Left lobe of liver (tissue), 2 donors: ENCODE measurements at regions not wholly inside any gene's neighbourhood (a gene's known extent, or its start where the extent isn't known, plus 50 kb on each side); places are given as distances from the start of the nearest gene placed in this dataset.

ENCODE experiments used
- ATAC-seq: fragments of 200-7000 bp; cut with Tn5 transposase; one replicate; pipeline ENCODE4 v1.9.1; 2020; ENCODE audit warnings: mild to moderate bottlenecking, moderate library complexity
- DNase-seq: peaks from one replicate; pipeline ENCODE4 v3.0.0-alpha.2; 2020; ENCODE audit warnings: low spot score
- donor health status: DM: no; HTN: no; CAD: no; lungs with moderate emphysema.
- donor health status: DM: no; HTN: yes; CAD: no.

DNA sequence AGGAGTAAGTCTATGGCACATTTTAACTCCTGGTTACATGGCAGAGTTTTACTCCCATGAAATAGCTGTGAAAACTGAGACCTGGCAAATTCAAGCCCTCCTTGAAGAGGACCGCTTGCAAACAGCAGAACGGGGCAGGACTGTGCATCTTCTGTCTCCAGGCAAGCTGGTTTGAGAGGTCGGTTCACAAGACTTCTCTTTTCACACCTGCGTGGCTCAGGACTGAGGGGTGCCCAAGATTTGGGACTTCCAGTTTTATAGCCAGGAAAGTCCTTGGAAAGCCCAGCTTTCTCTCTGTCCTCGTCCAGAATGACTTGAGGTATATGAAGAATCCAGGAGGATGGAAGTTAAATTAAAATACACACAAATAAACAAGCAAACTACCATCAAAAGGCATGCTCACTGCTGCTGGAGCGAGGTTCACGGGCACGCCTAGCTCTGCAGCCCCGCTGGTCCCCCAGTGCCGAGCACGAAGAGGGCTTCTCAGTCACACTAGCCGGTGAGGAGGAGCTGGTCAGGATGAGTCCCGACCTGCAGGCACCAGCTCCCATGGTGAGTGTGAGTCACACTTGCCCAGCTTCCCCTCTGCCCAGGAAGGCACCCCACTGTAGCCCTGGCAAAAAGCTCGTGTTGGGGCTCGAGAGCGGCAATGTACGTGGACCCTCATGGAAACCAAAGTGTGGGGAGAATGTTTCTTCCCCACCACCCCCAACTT lies 1382.4 kb downstream of the BRD1 start:
- DNase-seq: no peak
- no peak for ATAC-seq

GRCh38 chr22:48444320-48445112 lies 1383.2 kb downstream of the BRD1 start:
- no peak for DNase-seq
- no peak for ATAC-seq

DNA sequence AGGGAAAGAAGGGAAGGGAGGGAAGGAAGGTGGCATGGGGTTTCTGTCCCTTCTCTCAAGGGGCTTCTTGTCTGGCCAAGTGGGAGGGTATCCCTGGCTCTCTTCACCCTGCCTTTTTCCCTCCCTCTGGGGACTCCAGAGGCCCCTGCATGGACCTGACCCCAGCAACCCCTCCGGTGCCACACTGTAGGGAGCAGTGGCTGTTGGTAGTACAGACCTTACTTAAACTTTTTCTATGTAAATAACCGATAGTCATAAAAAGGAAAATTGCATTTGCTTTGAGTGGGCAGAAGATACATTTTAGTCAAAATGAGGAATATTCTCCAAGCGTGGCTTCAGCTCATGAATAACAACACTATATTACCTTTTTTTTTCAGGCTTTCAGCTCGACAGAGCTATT lies 1384.0 kb downstream of the BRD1 start:
- DNase-seq (no peak), ATAC-seq (no peak)

DNA sequence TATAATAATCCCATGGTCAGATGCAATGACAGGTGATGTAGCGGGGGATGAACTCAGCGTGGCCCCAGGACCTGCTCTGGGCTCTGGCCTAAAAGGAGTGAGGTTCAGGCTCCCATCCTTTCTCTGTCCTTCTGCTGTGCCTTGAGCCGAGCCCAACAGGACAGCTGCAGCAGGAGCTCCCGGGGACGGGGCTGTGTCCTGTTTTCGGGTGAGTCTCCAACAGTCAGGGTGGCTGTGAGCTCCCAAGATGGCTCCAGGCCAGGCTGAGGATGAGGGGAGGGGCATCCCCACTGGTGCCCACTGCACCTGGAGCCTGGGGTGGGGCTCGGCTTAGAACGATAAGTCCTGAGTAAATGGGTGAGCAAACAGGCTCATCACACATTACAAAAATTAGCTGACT lies 1385.0 kb downstream of the BRD1 start:
- ATAC-seq (no peak), DNase-seq (no peak)

GRCh38 chr22:48441553-48441850 lies 1386.2 kb downstream of the BRD1 start:
- ATAC-seq (no peak), DNase-seq (no peak)

DNA sequence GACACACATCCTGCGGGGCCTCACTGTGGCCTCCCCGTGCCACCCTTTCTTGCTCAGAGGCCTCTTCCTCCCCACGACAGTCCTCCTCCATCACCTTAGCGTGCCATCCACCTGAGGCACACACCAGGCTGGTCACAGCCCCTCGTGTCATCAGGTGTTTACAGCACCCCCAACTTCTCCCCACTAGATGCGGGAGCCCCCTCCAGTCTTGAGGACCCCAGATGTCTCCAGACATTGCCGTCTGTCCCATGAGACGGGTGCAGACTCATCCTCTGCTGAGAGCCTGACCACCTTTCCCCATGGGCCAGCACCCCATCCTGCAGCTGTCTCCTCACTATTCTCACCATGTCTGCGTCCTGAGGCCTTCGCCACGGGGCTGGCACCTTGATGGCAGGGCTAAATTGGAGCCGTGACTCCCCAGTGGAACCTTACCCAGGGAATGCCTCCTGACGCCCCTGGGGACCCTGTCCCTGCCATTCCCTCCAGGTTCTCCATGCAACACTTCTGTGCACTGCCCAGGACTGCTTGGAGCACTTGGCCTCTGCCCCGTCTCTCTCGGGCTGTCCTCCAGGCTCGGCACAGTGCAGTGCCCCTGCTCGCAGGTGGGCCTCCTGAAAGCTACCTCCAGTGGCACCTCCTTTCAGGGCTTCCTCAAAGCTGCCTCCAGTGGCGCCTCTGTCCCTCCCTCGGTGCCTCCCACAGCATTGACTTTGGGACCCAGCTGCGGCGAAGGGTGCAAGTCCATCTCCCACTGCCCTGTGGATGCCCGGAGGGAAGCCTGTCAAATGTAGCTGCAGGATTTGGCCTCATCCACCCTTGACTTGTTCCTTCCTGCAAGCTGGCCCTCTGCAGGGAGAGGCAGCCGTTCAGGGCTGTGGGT lies 1386.8 kb downstream of the BRD1 start:
- DNase-seq (no peak), ATAC-seq (no peak)

DNA sequence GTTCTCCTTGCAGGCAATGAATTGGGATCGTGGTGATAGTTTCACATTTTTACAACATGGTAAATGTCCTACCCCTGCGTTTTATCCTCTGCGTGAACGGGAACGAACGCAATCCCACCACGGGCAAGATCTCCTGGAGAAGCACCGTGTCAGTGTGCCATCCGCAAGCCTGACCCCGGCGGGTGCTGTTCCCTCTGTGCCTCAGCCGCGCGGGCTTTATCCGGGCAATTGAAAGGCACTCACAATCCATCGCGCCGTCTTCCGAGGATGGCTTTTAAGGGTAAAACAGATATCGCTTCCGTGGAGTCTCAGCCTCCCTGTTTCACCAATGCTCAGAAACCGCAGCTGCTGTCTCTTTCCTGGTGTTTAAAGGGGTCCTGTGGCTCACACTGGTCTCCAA lies 1387.5 kb downstream of the BRD1 start:
- DNase-seq (no peak), ATAC-seq (no peak)

GRCh38 chr22:48439560-48440135 lies 1388.0 kb downstream of the BRD1 start:
- DNase-seq: no peak
- no peak for ATAC-seq

- DNase-seq: no peak
- ATAC-seq: no peak
Observed at GRCh38 chr22:48438800-48439559, 1388.7 kb downstream of the BRD1 start.

DNA sequence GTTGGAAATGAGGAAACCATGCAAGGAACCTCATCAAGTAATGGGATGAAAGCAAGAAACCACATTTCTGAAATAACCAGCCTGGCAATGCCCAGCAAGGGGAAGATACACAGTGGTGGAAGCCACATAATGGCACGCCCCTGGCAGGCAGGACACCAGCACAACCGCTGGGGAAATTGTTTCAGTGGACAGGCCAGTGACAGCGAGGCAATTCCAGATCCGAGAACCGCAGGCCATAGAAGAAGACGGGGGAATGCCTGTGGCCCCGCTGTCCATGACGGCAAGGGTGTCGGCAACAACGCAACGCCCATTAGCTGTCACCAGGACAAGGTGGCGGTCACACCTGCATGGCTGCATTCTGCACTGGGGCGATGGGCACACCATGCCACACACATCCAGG lies 1389.6 kb downstream of the BRD1 start:
- DNase-seq: no peak

GRCh38 chr22:48436201-48436931 lies 1391.3 kb downstream of the BRD1 start:
- ATAC-seq (no peak), DNase-seq (no peak)

More for the DNA sequence above, 1389.6 kb downstream of the BRD1 start:
- ATAC-seq: no peak

GRCh38 chr22:48434868-48435250 lies 1392.8 kb downstream of the BRD1 start:
- DNase-seq (no peak), ATAC-seq (no peak)

DNA sequence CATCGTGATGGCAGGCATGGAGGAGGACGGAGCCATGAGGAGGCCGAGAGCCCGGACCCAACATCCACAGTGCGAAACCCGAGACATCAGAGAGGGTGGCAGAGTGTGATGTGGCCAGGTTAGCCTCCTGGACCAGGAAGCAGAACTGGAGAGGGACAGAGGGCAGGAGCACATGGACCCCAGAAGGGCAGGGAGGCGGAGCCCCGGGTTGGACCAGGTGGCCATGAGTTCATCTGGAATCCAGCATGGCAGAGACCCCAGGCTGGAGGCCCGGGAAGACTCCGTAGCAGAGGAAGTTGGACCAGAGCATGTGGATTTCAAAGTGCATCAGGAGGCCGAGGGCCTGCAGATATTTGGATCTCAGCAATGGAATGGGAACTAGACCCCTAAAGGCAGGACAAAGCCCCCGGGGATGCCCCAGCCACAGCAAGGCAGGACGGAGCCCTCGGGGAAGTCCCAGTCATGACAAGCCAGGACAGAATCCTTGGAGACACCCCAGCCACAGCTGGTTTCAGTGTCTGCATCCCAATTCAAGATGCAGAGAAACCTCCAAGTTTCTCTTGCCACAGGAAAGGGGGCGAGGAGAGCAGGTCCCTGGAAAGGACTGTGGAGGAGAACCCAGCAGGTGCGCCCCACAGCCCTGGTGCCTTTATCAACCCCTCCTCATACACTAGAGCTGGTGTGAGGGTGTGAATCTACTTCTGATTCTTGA lies 1393.4 kb downstream of the BRD1 start:
- ATAC-seq: no peak
- no peak for DNase-seq

GRCh38 chr22:48433647-48434046 lies 1394.0 kb downstream of the BRD1 start:
- no peak for DNase-seq
- ATAC-seq: no peak

- DNase-seq (no peak), ATAC-seq (no peak)
Observed at GRCh38 chr22:48432781-48433518, 1394.7 kb downstream of the BRD1 start.

- DNase-seq (no peak), ATAC-seq (no peak)
Observed at GRCh38 chr22:48431536-48432315, 1395.9 kb downstream of the BRD1 start.

GRCh38 chr22:48431014-48431413 lies 1396.7 kb downstream of the BRD1 start:
- DNase-seq (no peak), ATAC-seq (no peak)
